NCI-H2196 treated with DMSO at 0.1 percent for 48 hours (cell line): ENCODE measurements at regions not wholly inside any gene's neighbourhood (a gene's known extent, or its start where the extent isn't known, plus 50 kb on each side); places are given as distances from the start of the nearest gene placed in this dataset.

Experiments used
- DNase-seq: peaks from one replicate; lab custom pipeline; 2025; ENCODE audit not compliant: unreplicated experiment; lab: John Stamatoyannopoulos, UW

GRCh38 chr22:49238181-49239141, 589.2 kb downstream of the BRD1 start:
- no peak for DNase-seq

GRCh38 chr22:49237703-49238102, 590.0 kb downstream of the BRD1 start:
- DNase-seq = no peak

GRCh38 chr22:49237279-49237678, 590.4 kb downstream of the BRD1 start:
- DNase-seq = no peak

- no peak for DNase-seq
Measured at GRCh38 chr22:49236541-49237075, 591.1 kb downstream of the BRD1 start.

DNA sequence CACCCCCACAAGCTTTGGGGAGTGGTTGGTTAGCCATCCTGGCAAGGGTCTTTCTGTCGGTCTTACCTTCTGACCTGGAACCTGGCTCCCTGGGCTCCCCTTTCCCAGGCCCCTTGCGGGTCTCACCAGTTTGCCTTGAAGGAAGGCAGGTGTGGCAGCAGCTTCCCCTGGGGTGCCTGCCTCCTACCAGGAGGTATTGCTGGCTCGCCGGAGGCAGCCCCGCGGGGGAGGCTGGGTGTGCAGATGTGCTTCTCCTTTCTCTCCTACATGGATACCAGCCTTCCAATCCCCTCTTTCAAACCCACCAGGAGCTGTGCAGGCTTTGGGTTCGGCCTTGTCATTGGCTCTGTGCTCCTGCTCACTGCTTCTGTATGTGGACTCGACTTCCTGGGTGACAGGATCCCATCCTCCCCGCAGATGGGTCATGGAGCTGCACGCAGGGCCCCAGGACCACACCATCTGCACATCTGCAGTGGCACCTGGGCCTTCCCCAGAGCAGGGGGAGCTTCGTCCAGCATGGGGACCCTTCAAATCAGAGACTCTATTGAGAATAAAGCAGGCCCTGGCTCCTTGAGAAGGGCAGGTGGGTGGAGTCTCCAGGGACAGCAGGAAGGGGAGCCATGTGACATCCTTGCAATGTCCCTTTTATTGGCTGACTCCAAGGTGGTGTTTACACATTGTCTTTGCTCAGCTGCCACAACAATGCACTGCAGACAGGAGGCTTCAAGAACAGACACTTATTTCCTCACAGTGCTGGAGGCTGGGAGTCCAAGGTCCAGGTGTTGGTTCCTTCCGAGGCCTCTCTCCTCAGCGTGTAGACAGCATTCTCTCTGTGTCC, 592.0 kb downstream of the BRD1 start:
- DNase-seq = no peak

DNA sequence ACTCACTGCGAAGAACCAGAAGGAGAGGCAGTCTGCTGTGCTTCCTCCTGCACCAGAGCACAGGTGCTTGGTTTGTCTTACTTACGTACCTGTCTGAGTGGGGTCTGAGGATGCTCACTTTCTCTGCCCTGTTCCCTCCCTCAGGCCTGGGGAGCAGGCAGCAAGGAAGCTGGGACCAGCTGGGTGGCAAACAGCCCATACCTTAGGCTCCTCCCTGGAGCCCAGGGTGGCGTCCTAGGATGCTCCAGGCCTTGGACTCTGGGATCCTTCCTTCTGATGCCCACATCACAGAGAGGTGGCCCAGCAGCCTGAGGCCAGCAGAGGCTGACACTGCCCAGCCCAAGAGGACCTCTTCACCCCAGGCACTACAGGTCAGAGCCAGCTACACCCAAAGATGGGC, 593.2 kb downstream of the BRD1 start:
- DNase-seq = no peak

DNA sequence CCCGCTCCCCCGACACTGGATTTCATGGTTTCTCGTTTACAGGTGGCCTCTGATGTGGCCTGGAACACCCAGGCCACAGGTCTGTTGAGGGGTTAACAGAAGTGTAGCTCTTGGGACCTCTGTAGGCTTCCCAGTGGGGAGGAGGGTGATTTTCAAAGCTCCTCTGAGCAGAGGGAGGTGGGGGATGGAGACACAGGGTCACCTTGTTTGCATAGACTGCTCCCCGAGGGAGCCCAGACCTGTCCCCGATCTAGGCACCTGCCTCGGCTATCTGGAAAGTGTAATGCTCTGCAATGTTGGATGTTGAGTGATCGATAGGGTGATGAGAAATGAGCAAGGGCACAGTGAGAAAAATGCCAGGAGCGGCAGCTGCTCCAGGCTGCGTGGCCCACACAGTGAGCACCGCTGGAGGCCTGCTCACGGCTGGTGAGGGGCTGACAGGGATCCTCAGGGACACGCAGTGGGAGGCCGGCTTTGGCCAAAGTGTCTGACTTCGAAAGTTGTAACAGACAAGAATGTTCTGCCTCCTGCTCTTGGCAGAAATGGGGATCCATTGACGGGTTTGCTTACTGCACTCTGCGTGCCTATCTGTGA, 594.1 kb downstream of the BRD1 start:
- DNase-seq = no peak

- DNase-seq = no peak
Measured at GRCh38 chr22:49232319-49233067, 595.2 kb downstream of the BRD1 start.

- no peak for DNase-seq
Measured at GRCh38 chr22:49230194-49230577, 597.5 kb downstream of the BRD1 start.

- no peak for DNase-seq
Measured at GRCh38 chr22:49229483-49230193, 598.0 kb downstream of the BRD1 start.

DNA sequence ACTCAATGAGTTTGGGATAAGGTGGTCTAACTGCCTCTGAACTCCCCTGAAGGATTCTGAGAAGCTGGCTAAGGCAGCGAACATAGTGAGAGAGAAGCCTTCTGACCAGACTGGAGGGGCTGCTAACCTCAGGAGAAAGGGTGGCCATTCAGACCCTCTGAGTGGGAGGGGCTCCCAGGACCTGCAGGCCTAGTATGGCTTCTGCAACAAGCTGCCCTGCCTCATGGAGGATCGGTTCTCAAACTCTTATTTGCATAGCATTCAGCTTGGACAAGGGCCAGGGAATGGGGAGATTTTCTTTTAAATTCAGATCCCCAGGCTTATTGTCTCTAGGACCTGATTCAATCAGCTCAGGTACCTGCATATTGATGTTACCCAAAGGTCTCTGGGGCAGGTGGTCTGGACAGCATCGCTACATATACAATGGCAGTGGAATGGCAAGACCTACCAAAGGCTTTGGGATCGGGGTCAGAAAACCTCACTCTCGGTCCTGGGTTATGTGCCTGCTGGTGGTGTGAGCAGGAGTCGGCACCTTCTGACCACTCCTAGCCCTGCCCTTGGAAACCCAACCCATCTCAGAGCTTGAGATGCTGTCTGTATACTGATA, 599.1 kb downstream of the BRD1 start:
- DNase-seq = no peak

- DNase-seq = no peak
Measured at GRCh38 chr22:49227670-49228069, 600.0 kb downstream of the BRD1 start.

- no peak for DNase-seq
Measured at GRCh38 chr22:49226096-49226495, 601.6 kb downstream of the BRD1 start.

DNA sequence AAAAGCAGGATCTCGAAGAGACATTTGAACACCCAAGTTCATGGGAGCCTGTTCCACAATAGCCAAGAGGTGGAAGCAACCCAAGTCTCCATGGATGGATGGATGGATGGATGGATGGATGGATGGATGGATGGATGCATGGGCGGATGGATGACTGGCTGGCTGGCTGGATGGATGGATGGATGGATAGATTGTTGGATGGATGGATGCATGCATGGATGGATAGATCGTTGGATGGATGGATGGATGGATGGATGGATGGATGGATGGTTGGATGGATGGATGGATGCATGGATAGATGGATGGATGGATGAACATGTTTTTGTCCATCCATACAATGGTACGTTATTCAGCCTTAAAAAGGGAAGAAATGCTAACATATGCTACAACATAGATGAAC, 603.4 kb downstream of the BRD1 start:
- DNase-seq = no peak

DNA sequence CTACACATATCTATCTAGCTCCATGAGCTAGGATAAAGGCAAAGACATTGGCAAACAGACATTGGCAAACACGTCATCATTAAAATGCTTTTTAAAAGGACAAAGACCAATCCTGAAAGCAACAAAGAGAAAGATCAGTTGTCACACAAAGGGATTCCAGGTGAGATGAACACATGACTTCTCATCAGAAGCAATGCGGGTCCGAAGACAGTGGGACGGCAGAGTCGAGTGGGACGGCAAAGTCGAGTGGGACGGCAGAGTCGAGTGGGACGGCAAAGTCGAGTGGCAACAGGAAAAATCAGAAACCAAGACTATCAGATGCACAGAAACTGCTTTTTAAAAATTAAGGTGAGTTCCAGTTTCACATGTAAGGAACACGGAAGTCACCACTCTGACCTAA, 609.5 kb downstream of the BRD1 start:
- DNase-seq = no peak

DNA sequence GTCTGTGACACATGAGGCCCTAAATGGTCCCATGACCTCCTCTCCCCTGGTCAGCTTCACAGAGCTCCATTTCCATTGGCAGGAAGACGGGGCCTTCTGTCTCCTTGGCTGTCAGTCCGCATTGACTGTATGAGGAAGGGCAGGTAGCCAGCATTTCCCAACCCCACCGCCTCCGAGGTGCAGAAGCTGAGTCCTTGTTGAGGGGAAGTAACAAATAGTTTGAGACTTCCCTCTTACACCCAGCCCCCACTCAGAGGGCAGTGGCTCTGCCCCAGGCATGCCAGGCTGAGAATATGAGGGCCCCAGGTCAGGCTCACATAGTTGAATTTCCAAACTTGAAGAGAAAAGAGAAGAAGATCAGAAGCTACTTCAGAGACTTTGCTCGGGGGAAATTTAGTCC, 611.1 kb downstream of the BRD1 start:
- no peak for DNase-seq

- no peak for DNase-seq
Measured at GRCh38 chr22:49215840-49216239, 611.8 kb downstream of the BRD1 start.

DNA sequence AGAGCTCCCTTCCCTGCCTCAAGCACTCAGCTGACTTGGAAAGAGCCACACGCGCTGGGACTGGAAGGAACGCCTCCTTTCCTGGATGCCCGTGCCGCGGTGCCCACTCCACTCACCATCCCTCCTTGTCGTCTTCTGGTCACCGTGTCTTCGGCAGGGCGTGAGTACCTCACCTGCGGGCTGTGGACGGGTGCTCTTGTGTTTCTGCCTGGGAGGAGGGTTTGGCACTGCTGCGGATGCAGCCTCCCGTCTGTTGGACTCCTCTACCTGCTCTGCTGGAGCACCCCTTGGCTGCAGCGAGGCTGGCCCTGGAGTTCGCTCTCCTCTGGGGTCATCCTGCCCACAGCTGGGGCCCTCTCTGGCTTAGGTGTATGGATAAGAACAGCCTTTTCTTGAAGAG, 612.7 kb downstream of the BRD1 start:
- no peak for DNase-seq

DNA sequence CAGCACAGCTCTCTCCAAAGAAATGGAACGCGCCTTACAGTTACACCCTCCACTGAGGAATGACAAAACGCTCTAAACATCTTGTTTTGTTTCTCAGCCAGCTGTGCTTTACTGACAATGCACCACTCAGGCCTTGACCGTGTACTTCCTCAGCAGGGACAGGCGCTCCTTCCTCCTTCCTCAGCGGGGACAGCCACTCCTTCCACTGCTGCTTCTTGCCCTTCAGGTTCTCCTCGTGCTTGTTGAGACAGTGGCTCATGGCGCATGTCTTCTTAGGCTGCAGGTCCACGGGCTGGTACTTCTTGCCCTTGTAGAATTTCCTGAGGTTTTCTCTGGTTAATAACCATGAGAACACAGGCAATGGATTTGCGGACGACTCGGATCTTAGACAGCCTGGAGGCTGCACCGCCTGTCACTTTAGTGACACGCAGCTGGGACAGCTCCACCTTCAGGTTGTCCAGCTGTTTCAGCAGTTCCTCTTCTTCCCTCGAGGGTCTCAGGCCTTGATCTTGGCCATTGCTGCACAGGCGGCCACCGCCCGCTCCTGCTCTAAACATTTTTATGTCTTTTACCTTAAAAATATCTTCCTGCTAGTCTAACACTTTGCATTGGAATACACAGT, 613.8 kb downstream of the BRD1 start:
- DNase-seq = no peak
